ENCODE measurements at regions not wholly inside any gene's neighbourhood (a gene's known extent, or its start where the extent isn't known, plus 50 kb on each side); places are given as distances from the start of the nearest gene placed in this dataset.

DNA sequence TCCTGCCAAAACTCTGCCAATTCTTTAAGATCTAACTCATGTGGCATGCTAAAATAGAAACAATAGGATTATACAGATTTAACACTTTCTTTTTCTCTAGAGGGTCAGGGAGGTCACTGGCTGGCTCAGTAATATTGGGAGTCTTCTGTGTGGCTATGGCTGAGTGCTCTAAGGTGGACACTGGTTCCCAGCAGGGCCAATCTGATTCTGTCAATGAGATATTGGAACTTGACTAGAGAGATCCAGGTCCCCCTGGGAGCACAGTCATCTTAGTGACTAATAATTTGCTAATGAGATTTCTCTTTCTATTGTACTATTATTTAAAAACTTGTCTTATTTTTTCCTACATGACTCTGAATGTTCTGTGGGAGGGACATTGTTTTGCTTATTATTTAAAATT is 69.1 kb upstream of the ZP4 start (continued):
- TF ChIP-seq, protein P1, sequence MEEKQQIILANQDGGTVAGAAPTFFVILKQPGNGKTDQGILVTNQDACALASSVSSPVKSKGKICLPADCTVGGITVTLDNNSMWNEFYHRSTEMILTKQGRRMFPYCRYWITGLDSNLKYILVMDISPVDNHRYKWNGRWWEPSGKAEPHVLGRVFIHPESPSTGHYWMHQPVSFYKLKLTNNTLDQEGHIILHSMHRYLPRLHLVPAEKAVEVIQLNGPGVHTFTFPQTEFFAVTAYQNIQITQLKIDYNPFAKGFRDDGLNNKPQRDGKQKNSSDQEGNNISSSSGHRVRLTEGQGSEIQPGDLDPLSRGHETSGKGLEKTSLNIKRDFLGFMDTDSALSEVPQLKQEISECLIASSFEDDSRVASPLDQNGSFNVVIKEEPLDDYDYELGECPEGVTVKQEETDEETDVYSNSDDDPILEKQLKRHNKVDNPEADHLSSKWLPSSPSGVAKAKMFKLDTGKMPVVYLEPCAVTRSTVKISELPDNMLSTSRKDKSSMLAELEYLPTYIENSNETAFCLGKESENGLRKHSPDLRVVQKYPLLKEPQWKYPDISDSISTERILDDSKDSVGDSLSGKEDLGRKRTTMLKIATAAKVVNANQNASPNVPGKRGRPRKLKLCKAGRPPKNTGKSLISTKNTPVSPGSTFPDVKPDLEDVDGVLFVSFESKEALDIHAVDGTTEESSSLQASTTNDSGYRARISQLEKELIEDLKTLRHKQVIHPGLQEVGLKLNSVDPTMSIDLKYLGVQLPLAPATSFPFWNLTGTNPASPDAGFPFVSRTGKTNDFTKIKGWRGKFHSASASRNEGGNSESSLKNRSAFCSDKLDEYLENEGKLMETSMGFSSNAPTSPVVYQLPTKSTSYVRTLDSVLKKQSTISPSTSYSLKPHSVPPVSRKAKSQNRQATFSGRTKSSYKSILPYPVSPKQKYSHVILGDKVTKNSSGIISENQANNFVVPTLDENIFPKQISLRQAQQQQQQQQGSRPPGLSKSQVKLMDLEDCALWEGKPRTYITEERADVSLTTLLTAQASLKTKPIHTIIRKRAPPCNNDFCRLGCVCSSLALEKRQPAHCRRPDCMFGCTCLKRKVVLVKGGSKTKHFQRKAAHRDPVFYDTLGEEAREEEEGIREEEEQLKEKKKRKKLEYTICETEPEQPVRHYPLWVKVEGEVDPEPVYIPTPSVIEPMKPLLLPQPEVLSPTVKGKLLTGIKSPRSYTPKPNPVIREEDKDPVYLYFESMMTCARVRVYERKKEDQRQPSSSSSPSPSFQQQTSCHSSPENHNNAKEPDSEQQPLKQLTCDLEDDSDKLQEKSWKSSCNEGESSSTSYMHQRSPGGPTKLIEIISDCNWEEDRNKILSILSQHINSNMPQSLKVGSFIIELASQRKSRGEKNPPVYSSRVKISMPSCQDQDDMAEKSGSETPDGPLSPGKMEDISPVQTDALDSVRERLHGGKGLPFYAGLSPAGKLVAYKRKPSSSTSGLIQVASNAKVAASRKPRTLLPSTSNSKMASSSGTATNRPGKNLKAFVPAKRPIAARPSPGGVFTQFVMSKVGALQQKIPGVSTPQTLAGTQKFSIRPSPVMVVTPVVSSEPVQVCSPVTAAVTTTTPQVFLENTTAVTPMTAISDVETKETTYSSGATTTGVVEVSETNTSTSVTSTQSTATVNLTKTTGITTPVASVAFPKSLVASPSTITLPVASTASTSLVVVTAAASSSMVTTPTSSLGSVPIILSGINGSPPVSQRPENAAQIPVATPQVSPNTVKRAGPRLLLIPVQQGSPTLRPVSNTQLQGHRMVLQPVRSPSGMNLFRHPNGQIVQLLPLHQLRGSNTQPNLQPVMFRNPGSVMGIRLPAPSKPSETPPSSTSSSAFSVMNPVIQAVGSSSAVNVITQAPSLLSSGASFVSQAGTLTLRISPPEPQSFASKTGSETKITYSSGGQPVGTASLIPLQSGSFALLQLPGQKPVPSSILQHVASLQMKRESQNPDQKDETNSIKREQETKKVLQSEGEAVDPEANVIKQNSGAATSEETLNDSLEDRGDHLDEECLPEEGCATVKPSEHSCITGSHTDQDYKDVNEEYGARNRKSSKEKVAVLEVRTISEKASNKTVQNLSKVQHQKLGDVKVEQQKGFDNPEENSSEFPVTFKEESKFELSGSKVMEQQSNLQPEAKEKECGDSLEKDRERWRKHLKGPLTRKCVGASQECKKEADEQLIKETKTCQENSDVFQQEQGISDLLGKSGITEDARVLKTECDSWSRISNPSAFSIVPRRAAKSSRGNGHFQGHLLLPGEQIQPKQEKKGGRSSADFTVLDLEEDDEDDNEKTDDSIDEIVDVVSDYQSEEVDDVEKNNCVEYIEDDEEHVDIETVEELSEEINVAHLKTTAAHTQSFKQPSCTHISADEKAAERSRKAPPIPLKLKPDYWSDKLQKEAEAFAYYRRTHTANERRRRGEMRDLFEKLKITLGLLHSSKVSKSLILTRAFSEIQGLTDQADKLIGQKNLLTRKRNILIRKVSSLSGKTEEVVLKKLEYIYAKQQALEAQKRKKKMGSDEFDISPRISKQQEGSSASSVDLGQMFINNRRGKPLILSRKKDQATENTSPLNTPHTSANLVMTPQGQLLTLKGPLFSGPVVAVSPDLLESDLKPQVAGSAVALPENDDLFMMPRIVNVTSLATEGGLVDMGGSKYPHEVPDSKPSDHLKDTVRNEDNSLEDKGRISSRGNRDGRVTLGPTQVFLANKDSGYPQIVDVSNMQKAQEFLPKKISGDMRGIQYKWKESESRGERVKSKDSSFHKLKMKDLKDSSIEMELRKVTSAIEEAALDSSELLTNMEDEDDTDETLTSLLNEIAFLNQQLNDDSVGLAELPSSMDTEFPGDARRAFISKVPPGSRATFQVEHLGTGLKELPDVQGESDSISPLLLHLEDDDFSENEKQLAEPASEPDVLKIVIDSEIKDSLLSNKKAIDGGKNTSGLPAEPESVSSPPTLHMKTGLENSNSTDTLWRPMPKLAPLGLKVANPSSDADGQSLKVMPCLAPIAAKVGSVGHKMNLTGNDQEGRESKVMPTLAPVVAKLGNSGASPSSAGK (IDR thresholded peaks at IDR 0.05): no peak
- TF ChIP-seq NFYB (IDR thresholded peaks at IDR 0.05; ENCODE audit: extremely low read depth, insufficient read length) (no peak), MBD2 (IDR thresholded peaks at IDR 0.05; ENCODE audit: borderline replicate concordance, low read depth) (no peak), OTX1 (CRISPR knock-in tag; IDR thresholded peaks at IDR 0.05) (no peak), BACH1 (tag; IDR thresholded peaks at IDR 0.05) (no peak), GTF2A2 (tag; IDR thresholded peaks at IDR 0.05) (no peak), ZNF217 (CRISPR knock-in tag; IDR thresholded peaks at IDR 0.05) (no peak), L3MBTL2 (IDR thresholded peaks at IDR 0.05) (no peak)
- TF ChIP-seq, protein P2, sequence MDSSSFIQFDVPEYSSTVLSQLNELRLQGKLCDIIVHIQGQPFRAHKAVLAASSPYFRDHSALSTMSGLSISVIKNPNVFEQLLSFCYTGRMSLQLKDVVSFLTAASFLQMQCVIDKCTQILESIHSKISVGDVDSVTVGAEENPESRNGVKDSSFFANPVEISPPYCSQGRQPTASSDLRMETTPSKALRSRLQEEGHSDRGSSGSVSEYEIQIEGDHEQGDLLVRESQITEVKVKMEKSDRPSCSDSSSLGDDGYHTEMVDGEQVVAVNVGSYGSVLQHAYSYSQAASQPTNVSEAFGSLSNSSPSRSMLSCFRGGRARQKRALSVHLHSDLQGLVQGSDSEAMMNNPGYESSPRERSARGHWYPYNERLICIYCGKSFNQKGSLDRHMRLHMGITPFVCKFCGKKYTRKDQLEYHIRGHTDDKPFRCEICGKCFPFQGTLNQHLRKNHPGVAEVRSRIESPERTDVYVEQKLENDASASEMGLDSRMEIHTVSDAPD (CRISPR knock-in tag; IDR thresholded peaks at IDR 0.05): no peak
- TF ChIP-seq, protein P3, sequence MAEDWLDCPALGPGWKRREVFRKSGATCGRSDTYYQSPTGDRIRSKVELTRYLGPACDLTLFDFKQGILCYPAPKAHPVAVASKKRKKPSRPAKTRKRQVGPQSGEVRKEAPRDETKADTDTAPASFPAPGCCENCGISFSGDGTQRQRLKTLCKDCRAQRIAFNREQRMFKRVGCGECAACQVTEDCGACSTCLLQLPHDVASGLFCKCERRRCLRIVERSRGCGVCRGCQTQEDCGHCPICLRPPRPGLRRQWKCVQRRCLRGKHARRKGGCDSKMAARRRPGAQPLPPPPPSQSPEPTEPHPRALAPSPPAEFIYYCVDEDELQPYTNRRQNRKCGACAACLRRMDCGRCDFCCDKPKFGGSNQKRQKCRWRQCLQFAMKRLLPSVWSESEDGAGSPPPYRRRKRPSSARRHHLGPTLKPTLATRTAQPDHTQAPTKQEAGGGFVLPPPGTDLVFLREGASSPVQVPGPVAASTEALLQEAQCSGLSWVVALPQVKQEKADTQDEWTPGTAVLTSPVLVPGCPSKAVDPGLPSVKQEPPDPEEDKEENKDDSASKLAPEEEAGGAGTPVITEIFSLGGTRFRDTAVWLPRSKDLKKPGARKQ (CRISPR knock-in tag; IDR thresholded peaks at IDR 0.05): no peak

Measured in K562 (cell line).